ENCODE measurements at regions not wholly inside any gene's neighbourhood (a gene's known extent, or its start where the extent isn't known, plus 50 kb on each side); places are given as distances from the start of the nearest gene placed in this dataset.
"Not testable (repeated sequence)": the region's sequence is repeated elsewhere in the genome, so short reads cannot be mapped to it uniquely, and the experiment has no call there.

- not testable (repeated sequence) for DNase-seq (ENCODE audit: low spot score)
Observed at GRCh38 chr2:111425789-111426201, 305.1 kb downstream of the BCL2L11 start.

GRCh38 chr2:111427346-111427745 is 306.6 kb downstream of the BCL2L11 start:
- not testable (repeated sequence) for DNase-seq (ENCODE audit: low spot score)

GRCh38 chr2:111428915-111429314 is 308.2 kb downstream of the BCL2L11 start:
- DNase-seq (ENCODE audit: low spot score) = not testable (repeated sequence)

- not testable (repeated sequence) for DNase-seq (ENCODE audit: low spot score)
Observed at GRCh38 chr2:111429353-111429752, 308.6 kb downstream of the BCL2L11 start.

- DNase-seq (ENCODE audit: low spot score) = not testable (repeated sequence)
Observed at GRCh38 chr2:111430817-111431661, 310.3 kb downstream of the BCL2L11 start.

- not testable (repeated sequence) for DNase-seq (ENCODE audit: low spot score)
Observed at GRCh38 chr2:111432423-111432822, 311.7 kb downstream of the BCL2L11 start.

- not testable (repeated sequence) for DNase-seq (ENCODE audit: low spot score)
Observed at GRCh38 chr2:111432916-111433499, 312.3 kb downstream of the BCL2L11 start.

GRCh38 chr2:111433892-111434607 is 313.3 kb downstream of the BCL2L11 start:
- DNase-seq (ENCODE audit: low spot score) = not testable (repeated sequence)

GRCh38 chr2:111434608-111434939 is 313.9 kb downstream of the BCL2L11 start:
- not testable (repeated sequence) for DNase-seq (ENCODE audit: low spot score)

- DNase-seq (ENCODE audit: low spot score) = not testable (repeated sequence)
Observed at GRCh38 chr2:111435553-111436310, 315.0 kb downstream of the BCL2L11 start.

- DNase-seq (ENCODE audit: low spot score) = not testable (repeated sequence)
Observed at GRCh38 chr2:111436411-111436810, 315.7 kb downstream of the BCL2L11 start.

GRCh38 chr2:111437288-111437990 is 316.7 kb downstream of the BCL2L11 start:
- not testable (repeated sequence) for DNase-seq (ENCODE audit: low spot score)

- not testable (repeated sequence) for DNase-seq (ENCODE audit: low spot score)
Observed at GRCh38 chr2:111438161-111438560, 317.4 kb downstream of the BCL2L11 start.

GRCh38 chr2:111439237-111439636 is 318.5 kb downstream of the BCL2L11 start:
- DNase-seq (ENCODE audit: low spot score) = not testable (repeated sequence)

GRCh38 chr2:111441614-111442013 is 320.9 kb downstream of the BCL2L11 start:
- DNase-seq (ENCODE audit: low spot score) = not testable (repeated sequence)

GRCh38 chr2:111442767-111443454 is 322.2 kb downstream of the BCL2L11 start:
- DNase-seq (ENCODE audit: low spot score) = not testable (repeated sequence)

- DNase-seq (ENCODE audit: low spot score) = not testable (repeated sequence)
Observed at GRCh38 chr2:111444516-111444915, 323.8 kb downstream of the BCL2L11 start.

GRCh38 chr2:111445191-111445929 is 324.6 kb downstream of the BCL2L11 start:
- not testable (repeated sequence) for DNase-seq (ENCODE audit: low spot score)

- not testable (repeated sequence) for DNase-seq (ENCODE audit: low spot score)
Observed at GRCh38 chr2:111445941-111446340, 325.2 kb downstream of the BCL2L11 start.

GRCh38 chr2:111447482-111447881 is 326.8 kb downstream of the BCL2L11 start:
- not testable (repeated sequence) for DNase-seq (ENCODE audit: low spot score)

All from cerebellar cortex (tissue), 1 donor.